Liver (tissue), 8 donors: ENCODE measurements at regions not wholly inside any gene's neighbourhood (a gene's known extent, or its start where the extent isn't known, plus 50 kb on each side); places are given as distances from the start of the nearest gene placed in this dataset.

Experiments
- DNase-seq: peaks from one replicate; pipeline ENCODE4 v3.0.0-alpha.2; 2017; ENCODE audit warnings: low spot score
- H3K27ac ChIP-seq, 2 donors: one replicate each; pipeline ENCODE4 v1.7.0; 2013; ENCODE audit warnings: inconsistent platforms in 2 of 2, low read length in 2 of 2, control low read depth in 1 of 2, low read depth in 1 of 2, mild to moderate bottlenecking in 1 of 2
- H3K27me3 ChIP-seq, 4 donors: one replicate each; pipeline versions ENCODE4 v1.6.1 to v1.7.0; 2013; ENCODE audit warnings: low read length in 3 of 4, inconsistent platforms in 1 of 4, mild to moderate bottlenecking in 1 of 4, moderate library complexity in 1 of 4; ENCODE audit not compliant: control insufficient read depth in 4 of 4, insufficient read depth in 4 of 4
- H3K36me3 ChIP-seq, 4 donors: one replicate each; pipeline versions ENCODE4 v1.6.1 to v1.7.0; 2013; ENCODE audit warnings: low read length in 3 of 4, mild to moderate bottlenecking in 3 of 4, low read depth in 1 of 4, moderate library complexity in 1 of 4; ENCODE audit not compliant: control insufficient read depth in 4 of 4, insufficient read depth in 3 of 4
- H3K4me1 ChIP-seq, 4 donors: one replicate each; pipeline versions ENCODE4 v1.6.1 to v1.7.0; 2013; ENCODE audit warnings: low read length in 3 of 4, mild to moderate bottlenecking in 3 of 4, moderate library complexity in 1 of 4; ENCODE audit not compliant: control insufficient read depth in 4 of 4, insufficient read depth in 4 of 4
- H3K4me3 ChIP-seq, 3 donors: one replicate each; pipeline versions ENCODE4 v1.6.1 to v1.7.0; 2013; ENCODE audit warnings: low read length in 3 of 3, control low read depth in 1 of 3, low read depth in 1 of 3, mild to moderate bottlenecking in 1 of 3
- H3K9ac ChIP-seq, 2 donors: one replicate each; pipeline ENCODE4 v1.7.0; 2013; ENCODE audit warnings: low read length in 2 of 2, mild to moderate bottlenecking in 2 of 2, moderate library complexity in 2 of 2, control low read depth in 1 of 2, low read depth in 1 of 2
- H3K9me3 ChIP-seq, 4 donors: one replicate each; pipeline versions ENCODE4 v1.6.1 to v1.7.0; 2013; ENCODE audit warnings: low read length in 3 of 4; ENCODE audit not compliant: control insufficient read depth in 4 of 4
- EGR1 ChIP-seq, 2 donors: IDR thresholded peaks; 2 replicates each; pipeline ENCODE4 v1.6.1; 2016 to 2018; ENCODE audit warnings: antibody characterized with exemption in 2 of 2, low read depth in 2 of 2
- FOXA1 ChIP-seq: IDR thresholded peaks from 2 replicates; pipeline ENCODE4 v1.6.1; 2016; ENCODE audit warnings: antibody characterized with exemption
- FOXA2 ChIP-seq: IDR thresholded peaks from 2 replicates; pipeline ENCODE4 v1.6.1; 2016; ENCODE audit warnings: antibody characterized with exemption
- GABPA ChIP-seq, 2 donors: IDR thresholded peaks in 1 of 2; conservative IDR thresholded peaks in 1 of 2; 2 replicates each; pipeline ENCODE4 v1.6.1; 2016; ENCODE audit warnings: antibody characterized with exemption in 2 of 2, mild to moderate bottlenecking in 1 of 2, moderate library complexity in 1 of 2
- HNF4A ChIP-seq, 2 donors: conservative IDR thresholded peaks; 2 replicates each; pipeline ENCODE4 v1.6.1; 2016; ENCODE audit warnings: antibody characterized with exemption in 2 of 2, mild to moderate bottlenecking in 2 of 2
- HNF4G ChIP-seq: IDR thresholded peaks from 2 replicates; pipeline ENCODE4 v1.6.1; 2016; ENCODE audit warnings: antibody characterized with exemption
- JUND ChIP-seq, 2 donors: IDR thresholded peaks; 2 replicates each; pipeline ENCODE4 v1.6.1; 2016; ENCODE audit warnings: antibody characterized with exemption in 2 of 2
- NR2F2 ChIP-seq: IDR thresholded peaks from 2 replicates; pipeline ENCODE4 v1.6.1; 2016; ENCODE audit warnings: antibody characterized with exemption
- RAD21 ChIP-seq, 2 donors: IDR thresholded peaks; 2 replicates each; pipeline ENCODE4 v1.6.1; 2016; ENCODE audit warnings: antibody characterized with exemption in 2 of 2, mild to moderate bottlenecking in 2 of 2
- RXRA ChIP-seq, 2 donors: IDR thresholded peaks; 2 replicates each; pipeline ENCODE4 v1.6.1; 2017 to 2018; ENCODE audit warnings: antibody characterized with exemption in 2 of 2, mild to moderate bottlenecking in 1 of 2
- SP1 ChIP-seq: IDR thresholded peaks from 2 replicates; pipeline ENCODE4 v1.6.1; 2018; ENCODE audit warnings: antibody characterized with exemption, mild to moderate bottlenecking
- TAF1 ChIP-seq: conservative IDR thresholded peaks from 2 replicates; pipeline ENCODE4 v1.6.1; 2016; ENCODE audit warnings: antibody characterized with exemption, mild to moderate bottlenecking
- YY1 ChIP-seq: IDR thresholded peaks from 2 replicates; pipeline ENCODE4 v1.6.1; 2016; ENCODE audit warnings: antibody characterized with exemption, mild to moderate bottlenecking
- WGBS: extraction: QIAGEN DNeasy Blood & Tissue Kit; methylation state at CpG from one replicate; pipeline ENCODE4 v1.1.7; 2013; 5-methylcytosine and 5-hydroxymethylcytosine counted together
- TF ChIP-seq, protein P1 (sequence below): IDR thresholded peaks from 2 replicates; pipeline ENCODE4 v1.6.1; 2016; ENCODE audit warnings: antibody characterized with exemption
- TF ChIP-seq, protein P2 (sequence below): IDR thresholded peaks from 2 replicates; pipeline ENCODE4 v1.6.1; 2016; ENCODE audit warnings: antibody characterized with exemption
- TF ChIP-seq, protein P3 (sequence below): IDR thresholded peaks from 2 replicates; pipeline ENCODE4 v1.6.1; 2016; ENCODE audit warnings: antibody characterized with exemption
- TF ChIP-seq, protein P4 (sequence below): fragments of 150-350 bp; IDR thresholded peaks from 2 replicates; pipeline ENCODE4 v1.5.1; 2017; ENCODE audit warnings: improper control_type of control experiment, low read depth, low read length; ENCODE audit not compliant: missing input control
- donor health status: healthy.
- donor health status: healthy.
- donor health status: healthy.
- donor health status: healthy.
- donor health status: healthy.

DNA sequence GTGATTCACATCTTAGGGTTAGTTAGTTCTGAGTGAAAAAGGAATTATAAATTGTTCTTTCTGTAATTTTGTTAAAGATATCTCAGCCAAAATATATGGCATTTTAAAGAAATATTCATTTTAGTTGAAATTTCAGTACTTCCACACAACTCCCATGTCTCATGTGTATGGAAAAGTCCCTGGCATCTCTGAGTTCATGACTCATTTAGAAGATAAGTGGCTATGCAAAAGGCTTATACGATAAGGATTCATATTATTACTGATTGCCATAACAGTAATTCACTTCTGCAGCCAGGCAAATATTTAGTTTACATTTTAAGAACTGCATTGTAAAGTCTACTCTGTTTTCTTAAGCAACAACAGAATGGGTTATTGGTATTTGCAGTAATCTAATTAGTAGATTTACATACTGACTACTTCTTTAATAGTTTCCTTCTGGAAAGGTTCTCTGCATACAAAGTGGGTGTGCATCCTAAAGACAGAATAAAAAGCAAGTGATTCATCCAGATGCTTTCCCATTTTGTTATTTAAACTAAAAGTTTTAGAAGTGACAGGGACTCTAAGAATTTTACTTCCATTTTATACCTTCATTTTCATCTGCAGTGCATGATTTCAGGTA is 682.4 kb upstream of the PABPC4L start:
- DNase-seq, result no peak
- no peaks in the 10 kb centered on the region for H3K9me3 ChIP-seq
- no peaks in the 10 kb centered on the region for H3K36me3 ChIP-seq
- H3K4me1 ChIP-seq, result no peaks in the 10 kb centered on the region
- H3K9ac ChIP-seq, result no peak overlapping the region
- H3K27ac ChIP-seq, result no peak overlapping the region
- no peaks in the 10 kb centered on the region for H3K27me3 ChIP-seq
- 73% methylated on average over 1 of the region's 1 CpG for WGBS
- TF ChIP-seq, protein P1, sequence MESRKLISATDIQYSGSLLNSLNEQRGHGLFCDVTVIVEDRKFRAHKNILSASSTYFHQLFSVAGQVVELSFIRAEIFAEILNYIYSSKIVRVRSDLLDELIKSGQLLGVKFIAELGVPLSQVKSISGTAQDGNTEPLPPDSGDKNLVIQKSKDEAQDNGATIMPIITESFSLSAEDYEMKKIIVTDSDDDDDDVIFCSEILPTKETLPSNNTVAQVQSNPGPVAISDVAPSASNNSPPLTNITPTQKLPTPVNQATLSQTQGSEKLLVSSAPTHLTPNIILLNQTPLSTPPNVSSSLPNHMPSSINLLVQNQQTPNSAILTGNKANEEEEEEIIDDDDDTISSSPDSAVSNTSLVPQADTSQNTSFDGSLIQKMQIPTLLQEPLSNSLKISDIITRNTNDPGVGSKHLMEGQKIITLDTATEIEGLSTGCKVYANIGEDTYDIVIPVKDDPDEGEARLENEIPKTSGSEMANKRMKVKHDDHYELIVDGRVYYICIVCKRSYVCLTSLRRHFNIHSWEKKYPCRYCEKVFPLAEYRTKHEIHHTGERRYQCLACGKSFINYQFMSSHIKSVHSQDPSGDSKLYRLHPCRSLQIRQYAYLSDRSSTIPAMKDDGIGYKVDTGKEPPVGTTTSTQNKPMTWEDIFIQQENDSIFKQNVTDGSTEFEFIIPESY, result no peak
- TF ChIP-seq RAD21 (IDR thresholded peaks at IDR 0.05) (no peak), RXRA (IDR thresholded peaks at IDR 0.05) (no peak), YY1 (no peak)
- no peak overlapping the region for H3K4me3 ChIP-seq

DNA sequence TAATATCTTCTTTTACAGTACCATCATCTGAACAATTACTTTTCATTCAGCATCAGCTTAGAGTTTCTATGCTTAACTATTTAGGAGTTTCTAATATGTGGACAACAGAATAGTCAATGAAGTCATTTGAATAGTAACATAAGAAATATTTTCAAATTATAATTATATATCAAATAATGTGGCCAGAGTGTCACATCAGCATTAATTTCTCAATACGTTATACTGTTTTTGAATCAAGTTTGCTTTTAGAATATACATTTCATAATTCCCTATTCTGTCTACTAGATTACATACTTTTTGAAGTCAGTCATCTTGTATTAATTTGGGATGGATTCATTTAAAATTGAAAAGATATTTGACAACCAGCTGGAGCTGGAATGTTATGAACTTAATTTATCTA is 677.4 kb upstream of the PABPC4L start:
- Histone ChIP-seq H3K27ac (no peak overlapping the region), H3K27me3 (no peaks in the 10 kb centered on the region), H3K36me3 (no peaks in the 10 kb centered on the region), H3K9ac (no peak overlapping the region), H3K9me3 (no peaks in the 10 kb centered on the region), H3K4me3 (no peak overlapping the region), H3K4me1 (no peaks in the 10 kb centered on the region)
- TF ChIP-seq, protein P1, result no peak
- TF ChIP-seq RAD21 (IDR thresholded peaks at IDR 0.05) (no peak), SP1 (no peak), FOXA2 (no peak), GABPA (IDR thresholded peaks at IDR 0.05 in 1 of 2, conservative IDR thresholded peaks at IDR 0.05 in 1 of 2) (no peak), NR2F2 (no peak), JUND (IDR thresholded peaks at IDR 0.05) (no peak), RXRA (IDR thresholded peaks at IDR 0.05) (no peak), FOXA1 (no peak), HNF4G (no peak)
- TF ChIP-seq, protein P2, sequence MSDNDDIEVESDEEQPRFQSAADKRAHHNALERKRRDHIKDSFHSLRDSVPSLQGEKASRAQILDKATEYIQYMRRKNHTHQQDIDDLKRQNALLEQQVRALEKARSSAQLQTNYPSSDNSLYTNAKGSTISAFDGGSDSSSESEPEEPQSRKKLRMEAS, result no peak
- WGBS, result 85% methylated on average over 1 of the region's 1 CpG
- no peak for DNase-seq

DNA sequence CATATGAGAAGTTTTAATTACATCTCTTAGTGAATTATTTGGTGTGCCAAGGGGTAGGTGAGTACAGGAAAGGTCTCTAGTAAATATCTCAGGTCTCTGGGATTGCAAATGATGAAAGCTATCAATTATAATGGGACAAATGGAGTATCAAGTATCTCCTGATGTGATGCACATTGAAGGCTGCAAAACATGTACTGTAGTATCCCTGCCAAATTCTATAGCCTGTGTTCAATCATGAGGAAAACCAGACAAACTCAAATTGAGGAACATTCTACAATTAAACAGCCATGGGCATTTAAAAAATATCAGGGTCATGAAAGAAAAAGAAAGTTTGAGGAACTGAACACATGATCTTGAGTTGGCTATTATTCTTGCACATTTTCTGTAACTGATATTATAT is 665.4 kb upstream of the PABPC4L start:
- TF ChIP-seq RAD21 (IDR thresholded peaks at IDR 0.05) (no peak), FOXA2 (no peak), YY1 (no peak), HNF4A (conservative IDR thresholded peaks at IDR 0.05) (no peak), RXRA (IDR thresholded peaks at IDR 0.05) (no peak), JUND (IDR thresholded peaks at IDR 0.05) (no peak), HNF4G (no peak), EGR1 (IDR thresholded peaks at IDR 0.05; ENCODE audit: low read depth in 2 of 2) (no peak), NR2F2 (no peak), FOXA1 (no peak), TAF1 (no peak), SP1 (no peak), GABPA (IDR thresholded peaks at IDR 0.05 in 1 of 2, conservative IDR thresholded peaks at IDR 0.05 in 1 of 2) (no peak)
- TF ChIP-seq, protein P2, result no peak
- TF ChIP-seq, protein P3, sequence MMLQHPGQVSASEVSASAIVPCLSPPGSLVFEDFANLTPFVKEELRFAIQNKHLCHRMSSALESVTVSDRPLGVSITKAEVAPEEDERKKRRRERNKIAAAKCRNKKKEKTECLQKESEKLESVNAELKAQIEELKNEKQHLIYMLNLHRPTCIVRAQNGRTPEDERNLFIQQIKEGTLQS, result no peak
- TF ChIP-seq, protein P1, result no peak
- TF ChIP-seq, protein P4, sequence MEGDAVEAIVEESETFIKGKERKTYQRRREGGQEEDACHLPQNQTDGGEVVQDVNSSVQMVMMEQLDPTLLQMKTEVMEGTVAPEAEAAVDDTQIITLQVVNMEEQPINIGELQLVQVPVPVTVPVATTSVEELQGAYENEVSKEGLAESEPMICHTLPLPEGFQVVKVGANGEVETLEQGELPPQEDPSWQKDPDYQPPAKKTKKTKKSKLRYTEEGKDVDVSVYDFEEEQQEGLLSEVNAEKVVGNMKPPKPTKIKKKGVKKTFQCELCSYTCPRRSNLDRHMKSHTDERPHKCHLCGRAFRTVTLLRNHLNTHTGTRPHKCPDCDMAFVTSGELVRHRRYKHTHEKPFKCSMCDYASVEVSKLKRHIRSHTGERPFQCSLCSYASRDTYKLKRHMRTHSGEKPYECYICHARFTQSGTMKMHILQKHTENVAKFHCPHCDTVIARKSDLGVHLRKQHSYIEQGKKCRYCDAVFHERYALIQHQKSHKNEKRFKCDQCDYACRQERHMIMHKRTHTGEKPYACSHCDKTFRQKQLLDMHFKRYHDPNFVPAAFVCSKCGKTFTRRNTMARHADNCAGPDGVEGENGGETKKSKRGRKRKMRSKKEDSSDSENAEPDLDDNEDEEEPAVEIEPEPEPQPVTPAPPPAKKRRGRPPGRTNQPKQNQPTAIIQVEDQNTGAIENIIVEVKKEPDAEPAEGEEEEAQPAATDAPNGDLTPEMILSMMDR, result no peak
- Histone ChIP-seq H3K27me3 (no peaks in the 10 kb centered on the region), H3K27ac (no peak overlapping the region), H3K36me3 (no peaks in the 10 kb centered on the region), H3K9ac (no peak overlapping the region), H3K4me1 (no peaks in the 10 kb centered on the region), H3K4me3 (no peak overlapping the region), H3K9me3 (no peaks in the 10 kb centered on the region)
- DNase-seq, result no peak
